Retina (tissue), 1 donor: ENCODE measurements at regions not wholly inside any gene's neighbourhood (a gene's known extent, or its start where the extent isn't known, plus 50 kb on each side); places are given as distances from the start of the nearest gene placed in this dataset.

Experiments used
- DNase-seq: peaks from one replicate; pipeline ENCODE4 v3.0.0-alpha.2; 2016

DNA sequence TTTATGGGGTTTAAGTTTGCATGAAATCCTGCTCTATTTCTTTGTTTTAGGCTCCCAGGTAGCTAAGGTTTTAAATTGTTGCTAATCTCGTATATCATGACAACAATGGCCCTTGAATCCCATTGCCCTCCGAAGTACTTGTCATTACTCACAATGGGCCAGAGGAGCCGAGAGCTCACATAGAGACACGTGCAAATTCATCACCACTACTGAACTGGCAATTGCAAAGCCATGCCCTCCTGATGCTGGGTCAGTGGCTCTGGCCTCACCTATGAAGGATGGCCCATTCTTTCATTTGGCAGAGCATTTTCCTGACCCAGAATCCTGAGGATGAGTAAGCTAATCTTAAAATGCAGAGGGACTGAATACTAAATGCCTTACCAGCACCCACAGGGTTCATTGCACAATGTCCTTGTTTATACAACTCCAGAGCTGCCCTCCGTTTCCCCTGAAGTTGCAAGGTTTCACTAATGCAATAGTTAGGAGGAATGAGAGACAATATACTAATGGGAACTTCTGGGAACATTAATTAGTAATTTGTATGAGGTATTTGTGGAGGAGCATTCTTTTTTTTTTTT is 71.6 kb upstream of the GAREM1 start:
- no peak for DNase-seq

DNA sequence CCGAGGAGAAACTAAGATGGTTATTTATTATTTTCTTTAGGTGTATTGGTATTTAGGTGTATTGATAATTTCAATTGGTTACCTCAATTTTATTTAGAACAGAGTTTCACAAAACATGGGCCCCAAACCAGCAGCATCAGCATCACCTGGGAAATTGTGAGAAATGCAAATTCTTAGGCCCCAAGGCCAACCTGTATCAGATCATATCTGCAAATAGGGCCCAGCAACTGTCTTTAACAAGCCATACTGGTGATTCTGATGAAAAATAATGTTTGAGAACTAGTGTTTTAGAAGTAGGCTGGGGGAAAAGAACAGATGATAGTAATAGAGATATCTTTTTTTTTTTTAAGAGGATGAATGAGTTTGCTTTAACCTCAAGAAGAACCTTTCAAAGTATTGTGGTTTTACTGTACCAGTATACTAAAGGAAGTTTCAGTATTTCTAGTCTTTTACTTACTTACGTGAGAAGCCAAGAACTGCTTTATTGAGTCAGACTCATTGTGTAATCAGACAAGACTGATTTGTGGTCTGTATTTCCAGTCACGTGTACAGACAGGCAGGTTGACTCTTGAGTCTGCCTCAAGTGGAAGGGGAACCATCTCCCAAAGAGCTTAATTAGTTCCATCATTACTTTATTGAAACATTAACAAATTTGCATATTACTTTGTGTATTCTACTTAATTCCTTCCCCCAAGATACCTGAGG is 60.4 kb upstream of the GAREM1 start:
- no peak for DNase-seq

- DNase-seq = no peak
Measured at GRCh38 chr18:32529722-32530420, 59.2 kb upstream of the GAREM1 start.

DNA sequence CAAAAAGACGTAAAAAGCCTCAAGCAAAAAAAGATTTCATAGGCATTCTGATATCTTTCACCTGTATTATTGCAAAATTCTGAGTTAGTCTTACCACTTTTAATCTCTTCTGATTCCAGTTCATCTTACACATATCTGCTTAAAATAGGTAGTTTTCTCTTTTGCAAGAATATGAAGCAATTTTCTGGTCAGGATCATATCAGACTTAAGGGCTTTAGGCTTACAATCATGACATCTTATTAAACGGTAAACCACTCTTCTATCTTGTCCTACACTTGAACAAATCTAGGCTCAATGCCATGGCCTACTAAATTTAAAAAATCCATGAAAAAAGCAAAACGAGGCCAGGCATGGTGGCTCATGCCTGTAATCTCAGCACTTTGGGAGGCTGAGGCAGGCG is 50.1 kb upstream of the GAREM1 start:
- no peak for DNase-seq
